ENCODE measurements at regions not wholly inside any gene's neighbourhood (a gene's known extent, or its start where the extent isn't known, plus 50 kb on each side); places are given as distances from the start of the nearest gene placed in this dataset.
"Not testable (repeated sequence)": the region's sequence is repeated elsewhere in the genome, so short reads cannot be mapped to it uniquely, and the experiment has no call there.

DNA sequence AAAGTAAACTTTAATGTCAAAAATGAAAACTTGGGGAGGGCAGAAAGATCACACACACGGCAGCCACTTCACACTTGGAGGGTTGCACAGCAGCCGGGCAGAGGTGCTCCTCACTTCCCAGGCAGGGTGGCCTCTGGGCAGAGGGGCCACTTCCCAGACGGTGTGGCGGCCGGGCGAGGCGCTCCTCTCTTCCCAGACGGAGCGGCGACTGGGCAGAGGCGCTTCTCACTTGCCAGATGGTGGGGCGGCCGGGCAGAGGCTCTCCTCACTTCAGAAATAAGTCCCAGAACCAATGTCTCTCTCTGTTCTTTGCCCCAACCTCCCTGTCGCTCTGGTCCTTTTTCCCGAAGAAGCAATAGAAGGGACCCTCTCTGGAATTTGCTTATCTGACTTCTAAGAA is 65.7 kb upstream of the LRPPRC start:
- BruUV-seq (replicated peaks), result no TSS peak
- Mint-ChIP-seq H3K9me3 (ENCODE audit: low read depth, unreplicated experiment) (no peaks in the 10 kb centered on the region), H3K4me1 (ENCODE audit: low read depth, unreplicated experiment) (no peaks in the 10 kb centered on the region), H3K27ac (ENCODE audit: unreplicated experiment) (no peak overlapping the region), H3K4me3 (ENCODE audit: low read depth, unreplicated experiment) (no peak overlapping the region), H3K27me3 (ENCODE audit: unreplicated experiment) (peaks cover 9% of the 10 kb centered on the region), H3K36me3 (ENCODE audit: insufficient read depth, unreplicated experiment) (no peaks in the 10 kb centered on the region)
- no peak for DNase-seq
- CTCF ChIA-PET, result no interaction called here
- TF ChIP-seq, protein P1, sequence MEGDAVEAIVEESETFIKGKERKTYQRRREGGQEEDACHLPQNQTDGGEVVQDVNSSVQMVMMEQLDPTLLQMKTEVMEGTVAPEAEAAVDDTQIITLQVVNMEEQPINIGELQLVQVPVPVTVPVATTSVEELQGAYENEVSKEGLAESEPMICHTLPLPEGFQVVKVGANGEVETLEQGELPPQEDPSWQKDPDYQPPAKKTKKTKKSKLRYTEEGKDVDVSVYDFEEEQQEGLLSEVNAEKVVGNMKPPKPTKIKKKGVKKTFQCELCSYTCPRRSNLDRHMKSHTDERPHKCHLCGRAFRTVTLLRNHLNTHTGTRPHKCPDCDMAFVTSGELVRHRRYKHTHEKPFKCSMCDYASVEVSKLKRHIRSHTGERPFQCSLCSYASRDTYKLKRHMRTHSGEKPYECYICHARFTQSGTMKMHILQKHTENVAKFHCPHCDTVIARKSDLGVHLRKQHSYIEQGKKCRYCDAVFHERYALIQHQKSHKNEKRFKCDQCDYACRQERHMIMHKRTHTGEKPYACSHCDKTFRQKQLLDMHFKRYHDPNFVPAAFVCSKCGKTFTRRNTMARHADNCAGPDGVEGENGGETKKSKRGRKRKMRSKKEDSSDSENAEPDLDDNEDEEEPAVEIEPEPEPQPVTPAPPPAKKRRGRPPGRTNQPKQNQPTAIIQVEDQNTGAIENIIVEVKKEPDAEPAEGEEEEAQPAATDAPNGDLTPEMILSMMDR (IDR thresholded peaks at IDR 0.05; ENCODE audit: unreplicated experiment), result no peak
- intact Hi-C loops (cut with micrococcal nuclease; ENCODE audit: unreplicated experiment), result no loop called here

GRCh38 chr2:44061876-44062275 is 66.1 kb upstream of the LRPPRC start:
- Mint-ChIP-seq H3K9me3 (ENCODE audit: low read depth, unreplicated experiment) (no peaks in the 10 kb centered on the region), H3K36me3 (ENCODE audit: insufficient read depth, unreplicated experiment) (no peaks in the 10 kb centered on the region), H3K27ac (ENCODE audit: unreplicated experiment) (no peak overlapping the region), H3K4me3 (ENCODE audit: low read depth, unreplicated experiment) (no peak overlapping the region), H3K27me3 (ENCODE audit: unreplicated experiment) (peaks cover 9% of the 10 kb centered on the region), H3K4me1 (ENCODE audit: low read depth, unreplicated experiment) (no peaks in the 10 kb centered on the region)
- no TSS peak for BruUV-seq (replicated peaks)
- TF ChIP-seq, protein P1 (IDR thresholded peaks at IDR 0.05; ENCODE audit: unreplicated experiment), result no peak
- intact Hi-C loops (cut with micrococcal nuclease; ENCODE audit: unreplicated experiment), result no loop called here
- DNase-seq, result no peak
- CTCF ChIA-PET, result no interaction called here

DNA sequence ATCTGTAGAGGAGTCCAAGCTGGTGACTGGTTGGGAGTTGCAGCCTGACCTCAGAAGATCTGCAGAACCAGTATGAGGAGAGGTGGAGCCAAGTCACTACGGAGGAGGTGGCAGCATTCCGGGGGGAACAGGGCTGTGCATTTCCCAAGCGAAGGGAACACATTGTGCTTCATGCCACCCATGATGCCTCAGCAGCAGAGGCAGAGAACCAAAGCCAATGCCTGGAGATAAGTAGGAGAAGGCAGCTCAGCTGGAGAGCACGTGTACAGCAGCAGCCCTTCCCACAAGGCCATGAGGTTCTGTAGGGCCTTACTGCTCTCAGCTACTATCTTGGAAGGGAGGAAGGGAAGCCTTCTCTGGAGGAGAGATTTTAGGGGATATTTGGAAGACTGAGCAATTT is 67.2 kb upstream of the LRPPRC start:
- Mint-ChIP-seq H3K27me3 (ENCODE audit: unreplicated experiment) (peaks cover 9% of the 10 kb centered on the region), H3K9me3 (ENCODE audit: low read depth, unreplicated experiment) (no peaks in the 10 kb centered on the region), H3K4me3 (ENCODE audit: low read depth, unreplicated experiment) (no peak overlapping the region), H3K36me3 (ENCODE audit: insufficient read depth, unreplicated experiment) (no peaks in the 10 kb centered on the region), H3K27ac (ENCODE audit: unreplicated experiment) (no peak overlapping the region), H3K4me1 (ENCODE audit: low read depth, unreplicated experiment) (no peaks in the 10 kb centered on the region)
- intact Hi-C loops (cut with micrococcal nuclease; ENCODE audit: unreplicated experiment), result no loop called here
- BruUV-seq (replicated peaks), result no TSS peak
- CTCF ChIA-PET, result interaction anchor here (0.6 kb wide), 1 partner anchor 251 kb away, joined by 9 read pairs; no protein-coding TSS in a partner anchor
- TF ChIP-seq, protein P1 (IDR thresholded peaks at IDR 0.05; ENCODE audit: unreplicated experiment), result no peak
- no peak for DNase-seq

DNA sequence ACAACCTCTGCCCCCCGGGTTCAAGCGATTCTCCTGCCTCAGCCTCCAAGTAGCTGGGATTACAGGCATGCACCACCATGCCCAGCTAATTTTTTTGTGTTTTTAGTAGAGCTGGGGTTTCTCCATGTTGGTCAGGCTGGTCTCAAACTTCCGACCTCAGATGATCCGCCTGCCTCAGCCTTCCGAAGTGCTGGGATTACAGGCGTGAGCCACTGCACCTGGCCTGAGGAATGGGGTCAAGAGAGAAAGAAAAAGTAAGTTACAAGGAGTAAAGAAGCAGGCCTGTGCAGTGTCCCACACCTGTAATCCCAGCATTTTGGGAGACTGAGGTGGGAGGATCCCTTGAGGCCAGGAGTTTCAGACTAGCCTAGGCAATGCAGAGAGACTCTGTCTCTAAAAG is 68.5 kb upstream of the LRPPRC start:
- DNase-seq; H3K9me3 Mint-ChIP-seq (ENCODE audit: low read depth, unreplicated experiment): not testable (repeated sequence)
- CTCF ChIA-PET, result interaction anchor here (0.7 kb wide), 1 partner anchor 50 kb away, joined by 3 read pairs; no protein-coding TSS in a partner anchor

DNA sequence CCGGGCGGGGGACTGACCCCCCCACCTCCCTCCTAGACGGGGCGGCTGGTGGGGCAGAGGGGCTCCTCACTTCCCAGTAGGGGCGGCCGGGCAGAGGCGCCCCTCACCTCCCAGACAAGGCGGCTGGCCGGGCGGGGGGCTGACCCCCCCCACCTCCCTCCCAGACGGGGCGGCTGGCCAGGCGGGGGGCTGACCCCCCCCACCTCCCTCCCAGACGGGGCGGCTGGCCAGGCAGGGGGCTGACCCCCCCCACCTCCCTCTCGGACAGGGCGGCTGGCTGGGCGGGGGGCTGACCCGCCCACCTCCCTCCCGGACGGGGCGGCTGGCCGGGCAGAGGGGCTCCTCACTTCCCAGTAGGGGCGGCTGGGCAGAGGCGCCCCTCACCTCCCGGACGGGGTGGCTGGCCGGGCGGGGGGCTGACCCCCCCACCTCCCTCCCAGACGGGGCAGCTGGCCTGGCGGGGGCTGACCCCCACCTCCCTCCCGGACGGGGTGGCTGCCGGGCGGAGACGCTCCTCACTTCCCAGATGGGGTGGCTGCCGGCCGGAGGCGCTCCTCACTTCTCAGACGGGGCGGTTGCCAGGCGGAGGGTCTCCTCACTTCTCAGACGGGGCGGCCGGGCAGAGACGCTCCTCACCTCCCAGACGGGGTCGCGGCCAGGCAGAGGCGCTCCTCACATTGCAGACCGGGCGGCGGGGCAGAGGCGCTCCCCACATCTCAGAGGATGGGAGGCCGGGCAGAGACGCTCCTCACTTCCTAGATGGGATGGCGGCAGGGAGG is 71.4 kb upstream of the LRPPRC start:
- CTCF ChIA-PET; DNase-seq; H3K4me1 Mint-ChIP-seq (ENCODE audit: low read depth, unreplicated experiment); H3K27ac Mint-ChIP-seq (ENCODE audit: unreplicated experiment); BruUV-seq (replicated peaks); intact Hi-C loops (cut with micrococcal nuclease; ENCODE audit: unreplicated experiment); H3K36me3 Mint-ChIP-seq (ENCODE audit: insufficient read depth, unreplicated experiment); H3K27me3 Mint-ChIP-seq (ENCODE audit: unreplicated experiment); H3K4me3 Mint-ChIP-seq (ENCODE audit: low read depth, unreplicated experiment); H3K9me3 Mint-ChIP-seq (ENCODE audit: low read depth, unreplicated experiment): not testable (repeated sequence)

More for the DNA sequence above, 68.5 kb upstream of the LRPPRC start:
- H3K36me3 Mint-ChIP-seq (ENCODE audit: insufficient read depth, unreplicated experiment); H3K4me3 Mint-ChIP-seq (ENCODE audit: low read depth, unreplicated experiment); BruUV-seq (replicated peaks); intact Hi-C loops (cut with micrococcal nuclease; ENCODE audit: unreplicated experiment); H3K27ac Mint-ChIP-seq (ENCODE audit: unreplicated experiment); H3K4me1 Mint-ChIP-seq (ENCODE audit: low read depth, unreplicated experiment); H3K27me3 Mint-ChIP-seq (ENCODE audit: unreplicated experiment): not testable (repeated sequence)

GRCh38 chr2:44067791-44068181 is 72.0 kb upstream of the LRPPRC start:
- BruUV-seq (replicated peaks); intact Hi-C loops (cut with micrococcal nuclease; ENCODE audit: unreplicated experiment); H3K4me3 Mint-ChIP-seq (ENCODE audit: low read depth, unreplicated experiment); DNase-seq; H3K36me3 Mint-ChIP-seq (ENCODE audit: insufficient read depth, unreplicated experiment); H3K27ac Mint-ChIP-seq (ENCODE audit: unreplicated experiment); H3K4me1 Mint-ChIP-seq (ENCODE audit: low read depth, unreplicated experiment); H3K9me3 Mint-ChIP-seq (ENCODE audit: low read depth, unreplicated experiment); CTCF ChIA-PET; H3K27me3 Mint-ChIP-seq (ENCODE audit: unreplicated experiment): not testable (repeated sequence)
